ENCODE measurements at regions not wholly inside any gene's neighbourhood (a gene's known extent, or its start where the extent isn't known, plus 50 kb on each side); places are given as distances from the start of the nearest gene placed in this dataset.

DNA sequence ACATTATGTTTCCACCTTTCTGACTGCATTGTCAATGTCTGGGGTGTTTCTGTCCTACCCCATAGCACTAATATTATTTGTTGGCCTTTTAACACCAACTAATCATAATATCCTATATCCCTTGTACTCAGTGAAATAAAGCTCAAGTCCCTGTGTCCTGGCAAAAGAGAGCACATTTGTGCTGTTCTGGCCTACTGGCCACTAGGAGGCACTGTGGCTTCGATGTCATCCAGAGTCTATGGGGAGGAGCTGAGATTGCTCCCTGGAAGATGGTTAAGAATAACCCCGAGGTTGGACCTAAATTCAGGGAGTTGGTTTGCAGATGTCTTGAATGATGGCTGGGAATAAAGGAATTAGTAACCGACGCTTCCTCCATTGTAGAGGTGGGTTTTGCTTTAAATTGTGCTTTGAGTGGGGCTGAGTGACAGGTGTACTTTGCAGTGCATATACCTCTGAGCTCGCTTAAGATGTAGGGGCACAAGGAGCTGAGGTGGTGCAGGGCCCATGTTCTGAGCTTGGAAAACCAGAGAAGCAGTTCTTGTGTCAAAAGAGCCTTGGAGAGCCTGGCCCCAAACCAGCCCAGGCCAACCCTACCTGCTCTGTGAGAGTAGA is 191.2 kb upstream of the PRSS1 start:
- 26 to 41% (median 32%) methylated on average over 5 of the region's 5 CpGs for whole genome bisulfite sequencing, 5 donors

GRCh38 chr7:142556740-142557139 is 192.5 kb upstream of the PRSS1 start:
- no peaks in the 10 kb centered on the region for H3K9me3 ChIP-seq
- WGBS, 5 donors, result 6 to 11% (median 9%) methylated on average over 5 of the region's 5 CpGs
- H3K27ac ChIP-seq, result no peak overlapping the region
- TF ChIP-seq, protein P1, sequence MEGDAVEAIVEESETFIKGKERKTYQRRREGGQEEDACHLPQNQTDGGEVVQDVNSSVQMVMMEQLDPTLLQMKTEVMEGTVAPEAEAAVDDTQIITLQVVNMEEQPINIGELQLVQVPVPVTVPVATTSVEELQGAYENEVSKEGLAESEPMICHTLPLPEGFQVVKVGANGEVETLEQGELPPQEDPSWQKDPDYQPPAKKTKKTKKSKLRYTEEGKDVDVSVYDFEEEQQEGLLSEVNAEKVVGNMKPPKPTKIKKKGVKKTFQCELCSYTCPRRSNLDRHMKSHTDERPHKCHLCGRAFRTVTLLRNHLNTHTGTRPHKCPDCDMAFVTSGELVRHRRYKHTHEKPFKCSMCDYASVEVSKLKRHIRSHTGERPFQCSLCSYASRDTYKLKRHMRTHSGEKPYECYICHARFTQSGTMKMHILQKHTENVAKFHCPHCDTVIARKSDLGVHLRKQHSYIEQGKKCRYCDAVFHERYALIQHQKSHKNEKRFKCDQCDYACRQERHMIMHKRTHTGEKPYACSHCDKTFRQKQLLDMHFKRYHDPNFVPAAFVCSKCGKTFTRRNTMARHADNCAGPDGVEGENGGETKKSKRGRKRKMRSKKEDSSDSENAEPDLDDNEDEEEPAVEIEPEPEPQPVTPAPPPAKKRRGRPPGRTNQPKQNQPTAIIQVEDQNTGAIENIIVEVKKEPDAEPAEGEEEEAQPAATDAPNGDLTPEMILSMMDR (IDR thresholded peaks at IDR 0.05 in 8 of 11, conservative IDR thresholded peaks at IDR 0.05 in 3 of 11), result peak in 3 of 11 experiments; percentile 11 to 25 (median 24)
- TF ChIP-seq POLR2A (IDR thresholded peaks at IDR 0.05), result no peak
- TF ChIP-seq POLR2AphosphoS5 (IDR thresholded peaks at IDR 0.05), result peak in 2 of 3 donors; percentile 8 to 60
- no peak overlapping the region for H3K4me3 ChIP-seq
- no peak for DNase-seq
- peaks cover 0 to 6% (median 0%) of the 10 kb centered on the region in 6 donors for H3K4me1 ChIP-seq
- H3K36me3 ChIP-seq, result no peaks in the 10 kb centered on the region
- H3K27me3 ChIP-seq (replicated peaks in 1 of 7), result peaks cover 0 to 18% (median 0%) of the 10 kb centered on the region in 7 donors
- intact Hi-C loops (cut with DNase I; ENCODE audit: low total_unique reads), result no loop called here

More for the DNA sequence above, 191.2 kb upstream of the PRSS1 start:
- no peak for DNase-seq
- Histone ChIP-seq H3K27ac (no peak overlapping the region), H3K4me1 (peaks cover 0 to 6% (median 0%) of the 10 kb centered on the region in 6 donors), H3K27me3 (replicated peaks in 1 of 7) (peaks cover 0 to 18% (median 0%) of the 10 kb centered on the region in 7 donors), H3K36me3 (no peaks in the 10 kb centered on the region), H3K4me3 (no peak overlapping the region), H3K9me3 (no peaks in the 10 kb centered on the region)
- intact Hi-C loops (cut with DNase I; ENCODE audit: low total_unique reads), result no loop called here
- no peak for TF ChIP-seq POLR2AphosphoS5 (IDR thresholded peaks at IDR 0.05)
- TF ChIP-seq, protein P1 (IDR thresholded peaks at IDR 0.05 in 8 of 11, conservative IDR thresholded peaks at IDR 0.05 in 3 of 11), result peak in 10 of 11 experiments; percentile 13 to 72 (median 49)

GRCh38 chr7:142554560-142555532 is 194.4 kb upstream of the PRSS1 start:
- H3K4me3 ChIP-seq, result no peak overlapping the region
- DNase-seq, result no peak
- H3K4me1 ChIP-seq, result peaks cover 0 to 6% (median 0%) of the 10 kb centered on the region in 6 donors
- TF ChIP-seq POLR2A (IDR thresholded peaks at IDR 0.05), result no peak
- TF ChIP-seq, protein P1 (IDR thresholded peaks at IDR 0.05 in 8 of 11, conservative IDR thresholded peaks at IDR 0.05 in 3 of 11), result no peak
- TF ChIP-seq POLR2AphosphoS5 (IDR thresholded peaks at IDR 0.05), result no peak
- 46 to 59% (median 56%) methylated on average over 10 of the region's 10 CpGs for WGBS, 5 donors
- H3K36me3 ChIP-seq, result no peaks in the 10 kb centered on the region
- H3K27me3 ChIP-seq (replicated peaks in 1 of 7), result peaks cover 0 to 18% (median 0%) of the 10 kb centered on the region in 7 donors
- no peak overlapping the region for H3K27ac ChIP-seq
- no peaks in the 10 kb centered on the region for H3K9me3 ChIP-seq
- intact Hi-C loops (cut with DNase I; ENCODE audit: low total_unique reads), result no loop called here

GRCh38 chr7:142553216-142553615 is 196.1 kb upstream of the PRSS1 start:
- intact Hi-C loops (cut with DNase I; ENCODE audit: low total_unique reads), result no loop called here
- no peaks in the 10 kb centered on the region for H3K9me3 ChIP-seq
- no peak overlapping the region for H3K27ac ChIP-seq
- no peak for DNase-seq
- TF ChIP-seq POLR2AphosphoS5 (IDR thresholded peaks at IDR 0.05) (no peak), POLR2A (IDR thresholded peaks at IDR 0.05) (no peak)
- TF ChIP-seq, protein P1 (IDR thresholded peaks at IDR 0.05 in 8 of 11, conservative IDR thresholded peaks at IDR 0.05 in 3 of 11), result no peak
- H3K4me3 ChIP-seq, result no peak overlapping the region
- H3K4me1 ChIP-seq, result peaks cover 0 to 6% (median 0%) of the 10 kb centered on the region in 6 donors
- no peaks in the 10 kb centered on the region for H3K36me3 ChIP-seq
- WGBS, 5 donors, result 75 to 90% (median 82%) methylated on average over 2 of the region's 2 CpGs
- peaks cover 0 to 10% (median 0%) of the 10 kb centered on the region in 7 donors for H3K27me3 ChIP-seq (replicated peaks in 1 of 7)

All from spleen (tissue), 11 donors.